Naive B cell (primary cell): ENCODE measurements at regions not wholly inside any gene's neighbourhood (a gene's known extent, or its start where the extent isn't known, plus 50 kb on each side); places are given as distances from the start of the nearest gene placed in this dataset.

Source experiments
- ATAC-seq, 2 donors: fragments of 150-1000 bp; cut with Tn5 transposase; 2 replicates each; pipeline ENCODE4 v1.10.0; 2021; ENCODE audit warnings: low read depth in 2 of 2, mild to moderate bottlenecking in 2 of 2, moderate library complexity in 2 of 2
- DNase-seq: peaks from one replicate; pipeline ENCODE4 v3.0.0; 2022
- H3K27ac Mint-ChIP-seq, 6 donors: one replicate each; pipeline ENCODE4 v1.8.0; 2020 to 2022; ENCODE audit warnings: mild to moderate bottlenecking in 6 of 6, mixed read lengths in 6 of 6, moderate library complexity in 5 of 6, inconsistent platforms in 2 of 6
- H3K27me3 Mint-ChIP-seq, 3 donors: one replicate each; pipeline ENCODE4 v1.8.0; 2021 to 2022; ENCODE audit warnings: mixed read lengths in 3 of 3, mild to moderate bottlenecking in 1 of 3
- H3K36me3 Mint-ChIP-seq, 2 donors: one replicate each; pipeline ENCODE4 v1.8.0; 2020 to 2022; ENCODE audit warnings: mixed read lengths in 2 of 2, inconsistent platforms in 1 of 2, mild to moderate bottlenecking in 1 of 2
- H3K4me1 Mint-ChIP-seq, 3 donors: one replicate each; pipeline ENCODE4 v1.8.0; 2020 to 2022; ENCODE audit warnings: mixed read lengths in 3 of 3, inconsistent platforms in 1 of 3, mild to moderate bottlenecking in 1 of 3, moderate library complexity in 1 of 3
- H3K4me3 Mint-ChIP-seq, 8 donors: one replicate each; pipeline ENCODE4 v1.8.0; 2020 to 2022; ENCODE audit warnings: mild to moderate bottlenecking in 8 of 8, mixed read lengths in 8 of 8, moderate library complexity in 8 of 8, inconsistent platforms in 2 of 8
- H3K9me3 Mint-ChIP-seq, 7 donors: one replicate each; pipeline ENCODE4 v1.8.0; 2020 to 2022; ENCODE audit warnings: mixed read lengths in 7 of 7, mild to moderate bottlenecking in 5 of 7, inconsistent platforms in 2 of 7, moderate library complexity in 1 of 7

- Mint-ChIP-seq H3K9me3 (peaks cover 0 to 2% (median 0%) of the 10 kb centered on the region in 7 donors), H3K27me3 (no peaks in the 10 kb centered on the region), H3K36me3 (no peaks in the 10 kb centered on the region), H3K27ac (no peak overlapping the region), H3K4me3 (no peak overlapping the region), H3K4me1 (no peaks in the 10 kb centered on the region)
- ATAC-seq (no peak), DNase-seq (no peak)
Measured at GRCh38 chr12:88955531-88955930, 375.3 kb upstream of the KITLG start.

DNA sequence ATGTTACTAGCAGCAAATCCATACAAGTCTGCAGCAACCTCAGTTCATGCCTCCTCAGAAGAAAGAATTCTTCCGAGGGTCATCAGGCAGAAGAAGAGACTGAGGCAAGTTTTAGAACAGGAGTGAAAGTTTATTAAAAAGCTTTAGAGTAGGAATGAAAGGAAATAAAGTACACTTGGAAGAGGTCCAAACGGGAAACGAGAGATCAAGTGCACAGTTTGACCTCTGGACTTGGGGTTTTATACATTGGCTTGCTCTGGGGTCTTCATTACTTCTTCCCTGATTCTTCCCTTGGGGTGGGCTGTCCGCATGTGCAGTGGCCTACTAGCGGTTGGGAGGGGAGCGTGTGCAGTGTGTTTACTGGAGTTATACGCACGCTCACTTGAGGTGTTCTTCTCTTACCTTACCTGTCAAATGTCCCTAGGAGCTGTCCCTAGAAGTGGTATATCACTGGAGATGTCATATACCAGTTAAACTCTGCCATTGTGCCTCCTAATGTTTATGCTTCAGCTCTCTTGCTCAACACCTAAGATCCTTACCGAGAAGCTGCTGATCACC, 372.8 kb upstream of the KITLG start:
- Mint-ChIP-seq H3K27me3 (no peaks in the 10 kb centered on the region), H3K9me3 (peaks cover 0 to 7% (median 0%) of the 10 kb centered on the region in 7 donors), H3K4me3 (no peak overlapping the region), H3K4me1 (no peaks in the 10 kb centered on the region), H3K27ac (no peak overlapping the region), H3K36me3 (no peaks in the 10 kb centered on the region)
- ATAC-seq (no peak), DNase-seq (no peak)

DNA sequence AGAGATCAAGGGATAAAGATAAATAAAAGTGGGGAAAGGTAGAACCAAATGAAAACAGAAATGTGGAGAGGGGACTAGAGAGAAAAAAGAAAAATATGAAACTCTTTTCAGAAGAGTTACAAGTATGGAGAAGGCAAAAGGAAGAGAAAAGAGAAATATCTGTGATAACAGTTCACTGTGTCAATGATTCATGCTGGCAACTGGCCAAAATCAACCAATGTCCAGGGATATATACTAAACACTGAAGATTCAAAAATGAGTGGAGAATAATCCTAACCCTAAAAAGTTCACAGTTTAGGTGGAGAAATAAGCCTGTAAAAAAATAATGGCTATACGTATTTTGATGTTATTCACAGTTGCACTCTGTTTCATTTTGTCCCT, 372.3 kb upstream of the KITLG start:
- Mint-ChIP-seq H3K4me1 (no peaks in the 10 kb centered on the region), H3K9me3 (peaks cover 0 to 7% (median 0%) of the 10 kb centered on the region in 7 donors), H3K27ac (no peak overlapping the region), H3K4me3 (no peak overlapping the region), H3K36me3 (no peaks in the 10 kb centered on the region), H3K27me3 (no peaks in the 10 kb centered on the region)
- ATAC-seq (no peak), DNase-seq (no peak)

DNA sequence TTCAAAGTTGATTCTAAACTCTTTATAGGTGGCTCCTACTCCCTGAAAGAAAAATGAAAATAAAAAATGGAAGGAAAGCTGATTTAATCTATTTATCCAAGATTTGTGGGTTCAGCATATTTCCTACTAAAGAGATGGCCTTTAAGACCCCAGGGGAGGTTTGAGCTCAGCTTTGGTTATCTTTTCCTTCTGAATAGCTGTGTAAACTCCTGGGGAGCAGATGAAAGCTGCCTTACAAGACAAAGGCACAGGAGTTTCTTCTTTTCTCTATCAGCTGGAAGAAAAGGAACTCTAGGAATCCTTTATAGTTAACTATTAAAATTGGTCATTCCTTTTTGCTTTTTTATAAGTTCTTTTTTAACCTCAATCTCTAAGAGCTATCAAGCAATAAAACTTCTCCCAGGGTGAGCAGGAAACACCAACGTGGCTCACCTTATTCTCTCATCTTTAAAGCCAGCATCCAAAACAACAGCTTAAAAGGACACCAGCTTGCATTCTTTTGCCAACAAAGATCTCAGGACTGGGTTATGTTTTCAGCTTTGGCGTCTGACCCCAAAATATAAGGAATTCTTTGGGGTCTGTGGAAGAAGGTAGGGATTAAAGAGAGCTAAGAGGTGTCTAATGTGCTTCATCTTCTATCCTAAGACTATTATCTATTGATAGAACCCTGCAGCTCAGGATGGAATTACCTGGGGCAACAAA, 371.7 kb upstream of the KITLG start:
- ATAC-seq (no peak), DNase-seq (no peak)
- Mint-ChIP-seq H3K4me1 (no peaks in the 10 kb centered on the region), H3K36me3 (no peaks in the 10 kb centered on the region), H3K4me3 (no peak overlapping the region), H3K9me3 (peaks cover 0 to 7% (median 0%) of the 10 kb centered on the region in 7 donors), H3K27me3 (no peaks in the 10 kb centered on the region), H3K27ac (no peak overlapping the region)

DNA sequence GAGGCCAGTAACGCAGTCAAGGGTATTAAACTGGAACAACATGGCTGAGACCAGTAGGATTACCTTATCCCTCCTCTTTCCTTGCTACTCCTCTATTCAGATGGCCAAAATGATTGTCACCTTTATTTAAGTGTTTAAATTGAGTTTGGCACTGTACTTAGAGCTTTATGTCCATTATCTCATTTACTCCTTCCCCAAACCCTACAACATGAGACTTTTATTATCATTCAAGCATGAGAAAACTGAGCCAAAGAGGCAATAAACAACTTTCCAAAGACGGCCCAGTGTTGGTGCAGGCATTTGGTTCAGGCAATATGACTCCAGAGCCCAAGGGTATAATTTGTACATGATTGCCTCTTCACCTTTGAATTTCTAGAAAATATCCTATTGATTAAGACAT, 370.9 kb upstream of the KITLG start:
- peaks cover 0 to 2% (median 0%) of the 10 kb centered on the region in 3 donors for H3K27me3 Mint-ChIP-seq
- no peaks in the 10 kb centered on the region for H3K36me3 Mint-ChIP-seq
- ATAC-seq, result no peak
- H3K27ac Mint-ChIP-seq, result no peak overlapping the region
- DNase-seq, result no peak
- H3K4me3 Mint-ChIP-seq, result no peak overlapping the region
- H3K9me3 Mint-ChIP-seq, result peaks cover 0 to 7% (median 0%) of the 10 kb centered on the region in 7 donors
- H3K4me1 Mint-ChIP-seq, result peaks cover 0 to 3% (median 0%) of the 10 kb centered on the region in 3 donors

DNA sequence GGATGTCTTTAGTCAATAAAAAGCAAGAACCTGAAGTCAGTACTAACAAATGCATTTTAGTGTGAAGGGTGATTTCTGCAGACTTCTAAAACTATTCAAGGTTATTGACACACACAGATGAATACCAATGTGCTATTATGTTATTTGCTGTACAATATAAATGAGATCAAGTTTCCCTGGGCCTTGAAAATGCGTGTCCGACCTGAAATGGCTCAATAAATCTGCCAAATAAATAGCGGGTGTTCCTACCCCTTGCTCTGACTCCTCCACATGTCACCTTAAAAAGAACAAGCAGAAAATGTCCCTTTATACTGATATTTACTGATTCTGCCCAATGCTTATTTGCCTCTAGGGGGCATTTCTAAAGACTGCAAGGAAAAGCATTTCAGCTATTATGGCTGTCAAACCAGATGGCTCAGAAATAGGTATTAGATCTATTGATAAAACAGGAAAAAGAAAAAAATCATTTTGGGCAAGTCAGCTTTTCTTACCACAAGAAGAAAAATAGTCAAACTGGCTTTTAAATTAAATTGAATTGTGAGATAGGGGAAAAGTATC, 367.3 kb upstream of the KITLG start:
- ATAC-seq (no peak), DNase-seq (no peak)
- peaks cover 0 to 8% (median 0%) of the 10 kb centered on the region in 3 donors for H3K27me3 Mint-ChIP-seq
- peaks cover 0 to 7% (median 0%) of the 10 kb centered on the region in 7 donors for H3K9me3 Mint-ChIP-seq
- H3K27ac Mint-ChIP-seq, result no peak overlapping the region
- no peaks in the 10 kb centered on the region for H3K36me3 Mint-ChIP-seq
- no peak overlapping the region for H3K4me3 Mint-ChIP-seq
- H3K4me1 Mint-ChIP-seq, result peaks cover 0 to 3% (median 0%) of the 10 kb centered on the region in 3 donors

DNA sequence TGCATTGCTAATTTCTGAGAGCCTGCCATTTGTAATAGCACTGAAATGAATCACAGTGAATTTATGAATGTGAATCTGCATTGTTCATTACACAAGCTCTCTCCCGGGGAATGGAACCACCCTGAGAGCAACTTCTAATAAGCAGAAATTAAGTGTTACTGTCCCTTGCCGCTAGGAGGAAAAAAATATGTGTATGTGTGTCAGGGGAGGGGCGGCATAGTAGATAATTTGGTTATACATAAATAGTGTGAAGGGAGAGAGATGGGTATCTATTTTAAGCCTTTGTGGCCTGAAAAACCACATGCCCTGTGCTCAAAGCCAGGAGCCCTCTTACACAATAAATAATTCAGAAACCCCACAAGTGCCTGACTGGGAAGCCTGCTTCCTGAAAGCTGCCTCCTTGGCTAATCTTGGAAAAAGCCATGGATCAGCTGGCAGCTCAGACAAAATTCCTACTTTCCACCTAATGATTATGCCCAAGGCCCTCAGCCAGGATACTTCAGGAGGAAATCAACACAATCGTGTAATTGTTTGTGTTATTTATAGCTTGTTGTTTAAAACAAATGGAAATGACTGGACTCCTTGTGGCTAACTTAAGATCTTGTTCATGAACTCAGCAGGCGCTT, 366.2 kb upstream of the KITLG start:
- H3K27me3 Mint-ChIP-seq, result peaks cover 0 to 8% (median 0%) of the 10 kb centered on the region in 3 donors
- no peak for DNase-seq
- no peak overlapping the region for H3K4me3 Mint-ChIP-seq
- H3K9me3 Mint-ChIP-seq, result peaks cover 0 to 6% (median 0%) of the 10 kb centered on the region in 7 donors
- ATAC-seq, result no peak
- H3K4me1 Mint-ChIP-seq, result peaks cover 0 to 3% (median 0%) of the 10 kb centered on the region in 3 donors
- no peaks in the 10 kb centered on the region for H3K36me3 Mint-ChIP-seq
- H3K27ac Mint-ChIP-seq, result no peak overlapping the region

DNA sequence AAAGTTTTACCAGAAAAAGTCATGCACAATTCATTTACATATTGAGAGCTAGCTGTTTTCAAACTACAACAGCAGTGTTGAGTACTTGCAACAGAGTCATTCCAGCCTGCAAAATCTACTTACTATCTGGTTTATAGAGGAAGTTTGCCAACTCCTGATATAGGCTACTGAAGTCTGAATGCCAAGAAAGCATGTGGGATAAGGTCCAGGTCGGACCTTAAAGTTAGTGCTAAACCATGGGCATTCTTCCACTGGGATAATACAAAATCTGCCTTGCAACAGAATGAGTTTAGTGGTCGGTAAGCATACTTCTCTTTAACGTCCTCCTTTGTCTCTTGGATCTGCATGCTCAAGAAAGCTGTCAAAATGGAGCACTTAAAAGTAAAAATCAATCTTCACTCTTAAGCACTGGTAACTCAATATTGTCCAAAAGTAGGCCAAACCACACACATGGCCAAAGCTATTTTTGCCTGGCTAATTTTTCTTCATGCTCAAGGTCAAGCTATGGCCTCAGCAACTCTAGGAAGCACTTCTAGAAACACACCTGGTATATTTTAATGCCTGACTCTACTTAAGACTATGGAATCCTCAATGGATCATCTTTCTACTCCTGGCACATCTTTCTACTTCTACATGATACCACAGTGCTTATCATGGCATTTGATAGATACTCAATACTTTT, 364.9 kb upstream of the KITLG start:
- DNase-seq, result no peak
- Mint-ChIP-seq H3K4me1 (peaks cover 0 to 3% (median 0%) of the 10 kb centered on the region in 3 donors), H3K36me3 (no peaks in the 10 kb centered on the region), H3K9me3 (peaks cover 0 to 6% (median 0%) of the 10 kb centered on the region in 7 donors), H3K27me3 (peaks cover 0 to 8% (median 0%) of the 10 kb centered on the region in 3 donors), H3K27ac (no peak overlapping the region), H3K4me3 (no peak overlapping the region)
- no peak for ATAC-seq

DNA sequence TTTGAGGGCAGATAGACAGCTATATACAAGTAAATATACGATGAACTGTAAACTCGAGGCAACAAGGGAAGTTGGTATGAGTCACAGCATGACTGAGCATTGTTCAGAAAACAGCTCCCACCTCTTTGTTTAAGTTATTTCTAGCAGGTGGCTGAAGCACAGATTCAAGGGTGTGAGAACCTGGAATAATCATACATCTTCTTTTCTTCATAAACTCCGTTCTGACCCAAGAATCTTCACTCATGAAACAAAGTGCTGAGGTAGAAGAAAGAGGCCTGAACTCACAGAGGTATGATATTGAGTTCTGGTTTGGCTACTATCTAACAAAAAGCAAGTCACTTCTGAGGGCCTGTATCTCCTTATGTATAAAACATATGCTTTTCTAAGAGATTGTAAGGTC, 364.1 kb upstream of the KITLG start:
- H3K27me3 Mint-ChIP-seq, result peaks cover 0 to 8% (median 0%) of the 10 kb centered on the region in 3 donors
- H3K27ac Mint-ChIP-seq, result no peak overlapping the region
- peaks cover 0 to 4% (median 0%) of the 10 kb centered on the region in 7 donors for H3K9me3 Mint-ChIP-seq
- ATAC-seq, result no peak
- no peak for DNase-seq
- H3K36me3 Mint-ChIP-seq, result no peaks in the 10 kb centered on the region
- peaks cover 0 to 3% (median 0%) of the 10 kb centered on the region in 3 donors for H3K4me1 Mint-ChIP-seq
- H3K4me3 Mint-ChIP-seq, result no peak overlapping the region

DNA sequence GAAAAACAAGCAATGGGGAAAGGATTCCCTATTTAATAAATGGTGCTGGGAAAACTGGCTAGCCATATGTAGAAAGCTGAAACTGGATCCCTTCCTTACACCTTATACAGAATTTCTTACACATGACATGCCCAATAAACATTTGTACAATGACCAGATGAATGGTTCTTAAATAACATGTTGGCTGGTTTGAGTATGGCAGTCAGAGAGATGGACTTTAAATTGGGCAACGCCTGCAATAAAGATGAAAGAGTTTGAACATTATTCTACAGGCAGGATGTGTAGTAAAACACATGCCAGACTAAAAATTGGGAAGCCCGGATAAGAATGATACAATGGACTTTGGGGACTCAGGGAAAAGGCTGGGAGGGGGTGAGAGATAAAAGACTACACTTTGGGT, 360.6 kb upstream of the KITLG start:
- H3K27me3 Mint-ChIP-seq, result peaks cover 0 to 3% (median 0%) of the 10 kb centered on the region in 3 donors
- ATAC-seq (no peak), DNase-seq (no peak)
- no peak overlapping the region for H3K4me3 Mint-ChIP-seq
- H3K4me1 Mint-ChIP-seq, result no peaks in the 10 kb centered on the region
- H3K9me3 Mint-ChIP-seq, result no peaks in the 10 kb centered on the region
- no peak overlapping the region for H3K27ac Mint-ChIP-seq
- H3K36me3 Mint-ChIP-seq, result no peaks in the 10 kb centered on the region

GRCh38 chr12:88935856-88936255, 355.6 kb upstream of the KITLG start:
- Mint-ChIP-seq H3K4me3 (no peak overlapping the region), H3K4me1 (no peaks in the 10 kb centered on the region), H3K27ac (no peak overlapping the region), H3K9me3 (no peaks in the 10 kb centered on the region), H3K27me3 (no peaks in the 10 kb centered on the region), H3K36me3 (no peaks in the 10 kb centered on the region)
- DNase-seq (no peak), ATAC-seq (no peak)

DNA sequence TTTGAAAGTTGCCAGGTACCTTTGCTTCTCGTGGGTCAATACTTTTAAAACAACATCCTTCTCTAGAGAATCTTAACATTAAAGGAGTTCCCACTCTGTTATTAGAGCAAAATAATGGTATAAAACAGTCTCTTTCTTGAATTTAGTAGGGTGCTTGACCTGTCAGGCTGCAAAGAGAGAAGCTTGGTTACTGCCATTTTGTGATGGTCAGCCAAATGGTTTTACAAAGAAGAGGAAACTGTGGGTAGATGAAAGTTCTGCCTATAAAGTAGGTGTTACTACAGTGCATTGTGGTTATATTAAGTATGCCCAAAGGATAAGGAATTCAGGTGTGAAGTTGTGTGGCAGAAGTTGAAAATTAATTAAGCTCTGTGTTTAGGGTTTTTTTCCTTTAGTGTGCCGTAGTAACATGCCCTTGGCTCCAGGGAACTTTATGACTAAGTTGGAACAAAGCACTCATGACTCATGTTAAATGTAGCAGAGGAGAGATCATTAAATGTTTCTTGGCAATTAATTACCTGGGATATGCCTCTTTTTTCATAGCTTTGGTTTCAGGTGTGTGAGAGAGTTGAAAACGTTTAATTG, 354.0 kb upstream of the KITLG start:
- H3K4me3 Mint-ChIP-seq, result no peak overlapping the region
- H3K4me1 Mint-ChIP-seq, result no peaks in the 10 kb centered on the region
- no peak for DNase-seq
- no peaks in the 10 kb centered on the region for H3K36me3 Mint-ChIP-seq
- ATAC-seq, result no peak
- H3K9me3 Mint-ChIP-seq, result no peaks in the 10 kb centered on the region
- peaks cover 0 to 6% (median 0%) of the 10 kb centered on the region in 3 donors for H3K27me3 Mint-ChIP-seq
- no peak overlapping the region for H3K27ac Mint-ChIP-seq

GRCh38 chr12:88932457-88932856, 352.2 kb upstream of the KITLG start:
- ATAC-seq, result no peak
- no peaks in the 10 kb centered on the region for H3K9me3 Mint-ChIP-seq
- H3K4me3 Mint-ChIP-seq, result no peak overlapping the region
- H3K27ac Mint-ChIP-seq, result no peak overlapping the region
- H3K27me3 Mint-ChIP-seq, result peaks cover 0 to 6% (median 0%) of the 10 kb centered on the region in 3 donors
- DNase-seq, result no peak
- no peaks in the 10 kb centered on the region for H3K36me3 Mint-ChIP-seq
- H3K4me1 Mint-ChIP-seq, result no peaks in the 10 kb centered on the region
